ENCODE measurements at regions not wholly inside any gene's neighbourhood (a gene's known extent, or its start where the extent isn't known, plus 50 kb on each side); places are given as distances from the start of the nearest gene placed in this dataset.

DNA sequence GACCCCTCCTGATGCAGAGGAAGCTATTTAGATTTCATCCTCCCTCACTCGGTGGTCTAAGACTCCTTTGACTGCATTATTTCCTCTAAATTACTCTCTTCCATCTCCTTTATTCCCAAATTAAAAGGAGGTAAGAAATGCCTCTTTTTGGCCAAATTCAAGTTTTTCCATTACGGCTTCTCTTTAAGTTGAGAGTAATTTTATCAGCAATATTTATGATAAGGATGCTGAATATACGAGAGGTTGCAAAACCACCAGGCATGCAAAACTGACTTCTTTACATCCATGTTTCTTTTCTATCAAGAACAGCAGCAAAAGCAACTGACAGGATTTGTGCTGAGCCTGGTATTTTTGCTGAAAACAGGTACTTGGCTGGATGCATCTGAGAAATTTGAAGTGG, 262.0 kb upstream of the RARB start:
- Histone ChIP-seq H3K4ac (ENCODE audit: low read depth, low read length) (no peak overlapping the region), H3K27me3 (ENCODE audit: control insufficient read depth, insufficient read depth, low read length) (no peaks in the 10 kb centered on the region), H3K9me1 (ENCODE audit: insufficient read depth, low read length) (no peaks in the 10 kb centered on the region), H2AK9ac (replicated peaks; ENCODE audit: low read depth, low read length, poor library complexity) (no peak overlapping the region), H3K36me3 (ENCODE audit: control insufficient read depth, insufficient read depth, low read length) (no peaks in the 10 kb centered on the region), H3K23ac (ENCODE audit: low read depth, low read length) (no peak overlapping the region), H4K91ac (ENCODE audit: insufficient read depth, low read depth, low read length) (no peak overlapping the region), H3K4me3 (ENCODE audit: insufficient read depth, low read depth, low read length) (no peak overlapping the region), H4K5ac (ENCODE audit: low read depth, low read length) (no peak overlapping the region), H3K18ac (ENCODE audit: low read depth, low read length) (no peak overlapping the region), H2BK20ac (ENCODE audit: low read depth, low read length) (no peak overlapping the region), H2AFZ (replicated peaks; ENCODE audit: low read length, poor library complexity) (no peak overlapping the region), H2BK5ac (ENCODE audit: low read depth, low read length, poor library complexity, severe bottlenecking) (no peak overlapping the region), H4K8ac (ENCODE audit: low read depth in 2 of 2, low read length in 2 of 2) (no peak overlapping the region), H3K4me1 (ENCODE audit: control insufficient read depth, insufficient read depth, low read length) (no peaks in the 10 kb centered on the region), H3K79me1 (ENCODE audit: low read depth in 1 of 2, low read length in 2 of 2) (no peaks in the 10 kb centered on the region), H3K56ac (ENCODE audit: extremely low read depth, insufficient read depth, low read length) (no peak overlapping the region), H3K9ac (ENCODE audit: low read depth, low read length) (no peak overlapping the region), H2BK120ac (ENCODE audit: low read depth, low read length) (no peak overlapping the region), H3K27ac (ENCODE audit: insufficient read depth, low read length) (no peak overlapping the region), H3K14ac (replicated peaks; ENCODE audit: low read depth, low read length) (no peak overlapping the region), H2AK5ac (ENCODE audit: low read depth, low read length) (no peak overlapping the region), H4K20me1 (ENCODE audit: insufficient read depth, low read length) (no peaks in the 10 kb centered on the region), H3K9me3 (ENCODE audit: control insufficient read depth, insufficient read depth, low read length) (peaks cover 13% of the 10 kb centered on the region), H2BK15ac (ENCODE audit: low read depth, low read length) (no peak overlapping the region), H3K4me2 (ENCODE audit: low read depth, low read length) (no peak overlapping the region)
- intact Hi-C loops (cut with micrococcal nuclease), result no loop called here
- in situ Hi-C loops (cut with MboI; ENCODE audit: low sequenced_read_pairs), result no loop called here
- no CpG with 5 or more reads among the region's 3 CpGs for WGBS, 2 experiments (ENCODE audit: extremely low coverage in 2 of 2, insufficient read length in 1 of 2)
- CTCF ChIA-PET, result interaction anchor here (0.6 kb wide), 1 partner anchor 502 kb away, joined by 3 read pairs; no protein-coding TSS in a partner anchor
- ATAC-seq (ENCODE audit: low read depth), result no peak
- no peak for TF ChIP-seq NFE2L2 (IDR thresholded peaks at IDR 0.05; ENCODE audit: low read depth, low read length)
- no peak for TF ChIP-seq RFX5 (IDR thresholded peaks at IDR 0.05; ENCODE audit: low read depth, low read length)
- TF ChIP-seq, protein P1, sequence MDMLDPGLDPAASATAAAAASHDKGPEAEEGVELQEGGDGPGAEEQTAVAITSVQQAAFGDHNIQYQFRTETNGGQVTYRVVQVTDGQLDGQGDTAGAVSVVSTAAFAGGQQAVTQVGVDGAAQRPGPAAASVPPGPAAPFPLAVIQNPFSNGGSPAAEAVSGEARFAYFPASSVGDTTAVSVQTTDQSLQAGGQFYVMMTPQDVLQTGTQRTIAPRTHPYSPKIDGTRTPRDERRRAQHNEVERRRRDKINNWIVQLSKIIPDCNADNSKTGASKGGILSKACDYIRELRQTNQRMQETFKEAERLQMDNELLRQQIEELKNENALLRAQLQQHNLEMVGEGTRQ (IDR thresholded peaks at IDR 0.05; ENCODE audit: low read depth, low read length), result no peak
- no peak for TF ChIP-seq RAD21 (IDR thresholded peaks at IDR 0.05; ENCODE audit: low read length)
- TF ChIP-seq POLR2A (IDR thresholded peaks at IDR 0.05; ENCODE audit: low read depth, low read length), result no peak
- no peak for TF ChIP-seq RCOR1 (IDR thresholded peaks at IDR 0.05; ENCODE audit: insufficient replicate concordance, low read length)
- no peak for TF ChIP-seq MAZ (IDR thresholded peaks at IDR 0.05; ENCODE audit: borderline replicate concordance, low read depth, low read length)
- TF ChIP-seq SMC3 (IDR thresholded peaks at IDR 0.05; ENCODE audit: low read depth, low read length), result no peak
- no peak for TF ChIP-seq MAFK (IDR thresholded peaks at IDR 0.05; ENCODE audit: low read depth, low read length)
- TF ChIP-seq FOS (IDR thresholded peaks at IDR 0.05; ENCODE audit: low read depth, low read length), result no peak
- TF ChIP-seq ELK1 (IDR thresholded peaks at IDR 0.05; ENCODE audit: borderline replicate concordance, low read depth, low read length), result no peak
- no peak for TF ChIP-seq MXI1 (IDR thresholded peaks at IDR 0.05; ENCODE audit: borderline replicate concordance, low read depth, low read length)
- TF ChIP-seq CHD1 (IDR thresholded peaks at IDR 0.05; ENCODE audit: low read depth, low read length), result no peak
- no peak for TF ChIP-seq BHLHE40 (IDR thresholded peaks at IDR 0.05; ENCODE audit: low read depth, low read length)
- BruUV-seq (replicated peaks), result no TSS peak
- DNase-seq, result no peak
- dilution Hi-C loops (cut with HindIII; ENCODE audit: low sequenced_read_pairs, unreplicated experiment), result no loop called here
- POLR2A ChIA-PET (ENCODE audit: unreplicated experiment), result no interaction called here
